Stimulated activated CD4-positive, alpha-beta T cell treated with anti-CD3 and anti-CD28 coated beads, Interleukin-12 subunit alpha, Interleukin-12 subunit beta, amount 100 ng/mL, for 24 hours (primary cell): ENCODE measurements at regions not wholly inside any gene's neighbourhood (a gene's known extent, or its start where the extent isn't known, plus 50 kb on each side); places are given as distances from the start of the nearest gene placed in this dataset.
"Not testable (repeated sequence)": the region's sequence is repeated elsewhere in the genome, so short reads cannot be mapped to it uniquely, and the experiment has no call there.

ENCODE experiments used
- DNase-seq, 2 experiments: peaks; one replicate each; pipeline ENCODE4 v3.0.0-alpha.2; 2020; ENCODE audit warnings: low read depth in 2 of 2

GRCh38 chr1:67528141-67528540 is 97.9 kb upstream of the SERBP1 start:
- no peak for DNase-seq

GRCh38 chr1:67530071-67530470 is 99.9 kb upstream of the SERBP1 start:
- DNase-seq = no peak

- DNase-seq = no peak
Measured at GRCh38 chr1:67532452-67533216, 102.4 kb upstream of the SERBP1 start.

- DNase-seq = no peak
Measured at GRCh38 chr1:67534627-67535065, 104.4 kb upstream of the SERBP1 start.

GRCh38 chr1:67535474-67535873 is 105.3 kb upstream of the SERBP1 start:
- DNase-seq = peak in 1 of 2 experiments; percentile 46

- DNase-seq = no peak
Measured at GRCh38 chr1:67536957-67537666, 106.9 kb upstream of the SERBP1 start.

GRCh38 chr1:67537667-67538018 is 107.4 kb upstream of the SERBP1 start:
- DNase-seq = no peak

- DNase-seq = no peak
Measured at GRCh38 chr1:67540025-67540732, 110.0 kb upstream of the SERBP1 start.

GRCh38 chr1:67540733-67541125 is 110.5 kb upstream of the SERBP1 start:
- no peak for DNase-seq

- DNase-seq = no peak
Measured at GRCh38 chr1:67542747-67543146, 112.5 kb upstream of the SERBP1 start.

- no peak for DNase-seq
Measured at GRCh38 chr1:67544921-67545320, 114.7 kb upstream of the SERBP1 start.

- no peak for DNase-seq
Measured at GRCh38 chr1:67545364-67545763, 115.2 kb upstream of the SERBP1 start.

GRCh38 chr1:67551375-67551774 is 121.2 kb upstream of the SERBP1 start:
- no peak for DNase-seq

- DNase-seq = no peak
Measured at GRCh38 chr1:67552336-67552759, 122.1 kb upstream of the SERBP1 start.

GRCh38 chr1:67554204-67554603 is 124.0 kb upstream of the SERBP1 start:
- DNase-seq = not testable (repeated sequence)

GRCh38 chr1:67555461-67556296 is 125.5 kb upstream of the SERBP1 start:
- DNase-seq = no peak

GRCh38 chr1:67556297-67556900 is 126.2 kb upstream of the SERBP1 start:
- no peak for DNase-seq

- no peak for DNase-seq
Measured at GRCh38 chr1:67557696-67558448, 127.1 kb upstream of the GADD45A start.

- DNase-seq = no peak
Measured at GRCh38 chr1:67558449-67559193, 126.4 kb upstream of the GADD45A start.

GRCh38 chr1:67559222-67559700 is 125.7 kb upstream of the GADD45A start:
- DNase-seq = no peak
